IMR-90 (cell line): ENCODE measurements at regions not wholly inside any gene's neighbourhood (a gene's known extent, or its start where the extent isn't known, plus 50 kb on each side); places are given as distances from the start of the nearest gene placed in this dataset.

Experiments
- BHLHE40 ChIP-seq: fragments of 150-350 bp; IDR thresholded peaks from 2 replicates; pipeline ENCODE4 v1.6.1; 2016; ENCODE audit warnings: mild to moderate bottlenecking, low read depth, low read length
- CTCF ChIP-seq: conservative IDR thresholded peaks from 2 replicates; pipeline ENCODE4 v1.5.1; 2012; ENCODE audit warnings: mild to moderate bottlenecking, low read depth, low read length, improper control_type of control experiment
- FOS ChIP-seq: fragments of 150-350 bp; IDR thresholded peaks from 2 replicates; pipeline ENCODE4 v1.6.1; 2016; ENCODE audit warnings: low read depth, low read length
- POLR2A ChIP-seq: IDR thresholded peaks from 2 replicates; pipeline ENCODE4 v1.6.1; 2012; ENCODE audit warnings: mild to moderate bottlenecking, low read depth, low read length
- RFX5 ChIP-seq: IDR thresholded peaks from 2 replicates; pipeline ENCODE4 v1.8.0; 2012; ENCODE audit warnings: low read depth, mild to moderate bottlenecking, low read length, moderate library complexity
- SMC3 ChIP-seq: fragments of 150-350 bp; IDR thresholded peaks from 2 replicates; pipeline ENCODE4 v1.6.1; 2016; ENCODE audit warnings: low read depth, mild to moderate bottlenecking, antibody characterized with exemption, low read length, moderate library complexity

GRCh38 chr15:91383532-91383931, 283.5 kb downstream of the SV2B start:
- no peak for TF ChIP-seq CTCF
- TF ChIP-seq RFX5 = no peak
- TF ChIP-seq SMC3 = no peak
- no peak for TF ChIP-seq POLR2A
- no peak for TF ChIP-seq BHLHE40
- TF ChIP-seq FOS = no peak
